ENCODE measurements at regions not wholly inside any gene's neighbourhood (a gene's known extent, or its start where the extent isn't known, plus 50 kb on each side); places are given as distances from the start of the nearest gene placed in this dataset.

GRCh38 chr3:184449161-184449515 lies 69.3 kb downstream of the CHRD start:
- TF ChIP-seq, protein P1, sequence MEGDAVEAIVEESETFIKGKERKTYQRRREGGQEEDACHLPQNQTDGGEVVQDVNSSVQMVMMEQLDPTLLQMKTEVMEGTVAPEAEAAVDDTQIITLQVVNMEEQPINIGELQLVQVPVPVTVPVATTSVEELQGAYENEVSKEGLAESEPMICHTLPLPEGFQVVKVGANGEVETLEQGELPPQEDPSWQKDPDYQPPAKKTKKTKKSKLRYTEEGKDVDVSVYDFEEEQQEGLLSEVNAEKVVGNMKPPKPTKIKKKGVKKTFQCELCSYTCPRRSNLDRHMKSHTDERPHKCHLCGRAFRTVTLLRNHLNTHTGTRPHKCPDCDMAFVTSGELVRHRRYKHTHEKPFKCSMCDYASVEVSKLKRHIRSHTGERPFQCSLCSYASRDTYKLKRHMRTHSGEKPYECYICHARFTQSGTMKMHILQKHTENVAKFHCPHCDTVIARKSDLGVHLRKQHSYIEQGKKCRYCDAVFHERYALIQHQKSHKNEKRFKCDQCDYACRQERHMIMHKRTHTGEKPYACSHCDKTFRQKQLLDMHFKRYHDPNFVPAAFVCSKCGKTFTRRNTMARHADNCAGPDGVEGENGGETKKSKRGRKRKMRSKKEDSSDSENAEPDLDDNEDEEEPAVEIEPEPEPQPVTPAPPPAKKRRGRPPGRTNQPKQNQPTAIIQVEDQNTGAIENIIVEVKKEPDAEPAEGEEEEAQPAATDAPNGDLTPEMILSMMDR (IDR thresholded peaks at IDR 0.05): no peak
- no peak for TF ChIP-seq POLR2A (IDR thresholded peaks at IDR 0.05)
